Activated naive CD8-positive, alpha-beta T cell treated with anti-CD3 and anti-CD28 coated beads, Interleukin-2, amount 50 U/mL, for 16 hours (primary cell): ENCODE measurements at regions not wholly inside any gene's neighbourhood (a gene's known extent, or its start where the extent isn't known, plus 50 kb on each side); places are given as distances from the start of the nearest gene placed in this dataset.
"Not testable (repeated sequence)": the region's sequence is repeated elsewhere in the genome, so short reads cannot be mapped to it uniquely, and the experiment has no call there.

Experiments used
- DNase-seq: peaks from one replicate; pipeline ENCODE4 v3.0.0-alpha.2; 2020; ENCODE audit warnings: low read depth, low spot score

DNA sequence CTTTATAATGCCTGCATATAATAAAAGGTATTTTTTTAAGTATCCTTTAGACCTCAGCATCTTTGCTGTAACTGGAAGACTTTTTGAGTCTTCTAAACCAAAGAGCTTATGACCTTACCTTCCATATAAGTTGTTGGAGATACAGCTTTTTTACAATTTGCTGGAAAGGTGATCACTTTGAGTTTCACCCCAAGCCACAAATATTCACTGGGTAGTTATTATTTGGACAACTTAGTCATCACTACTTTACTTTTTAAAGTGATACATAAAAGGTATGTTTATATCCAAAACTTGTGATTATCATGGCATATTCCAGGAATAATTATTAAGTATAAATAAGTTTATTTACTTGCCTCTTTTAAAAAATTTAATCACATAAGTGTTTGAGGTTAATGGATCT lies 246.7 kb upstream of the NRIP1 start:
- no peak for DNase-seq

DNA sequence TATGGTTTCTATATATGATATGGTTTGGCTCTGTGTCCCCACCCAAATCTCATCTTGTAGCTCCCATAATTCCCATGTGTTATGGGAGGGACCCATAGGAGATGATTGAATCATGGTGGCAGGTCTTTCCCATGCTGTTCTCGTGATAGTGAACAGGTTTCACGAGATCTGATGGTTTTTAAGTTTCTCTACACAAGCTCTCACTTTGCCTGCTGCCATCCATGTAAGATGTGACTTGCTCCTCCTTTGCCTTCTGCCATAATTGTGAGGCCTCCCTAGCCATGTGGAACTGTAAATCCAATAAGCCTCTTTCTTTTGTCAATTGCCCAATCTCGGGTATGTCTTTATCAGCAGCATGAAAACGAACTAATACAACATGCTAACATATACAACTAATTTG lies 252.2 kb upstream of the NRIP1 start:
- DNase-seq: not testable (repeated sequence)

DNA sequence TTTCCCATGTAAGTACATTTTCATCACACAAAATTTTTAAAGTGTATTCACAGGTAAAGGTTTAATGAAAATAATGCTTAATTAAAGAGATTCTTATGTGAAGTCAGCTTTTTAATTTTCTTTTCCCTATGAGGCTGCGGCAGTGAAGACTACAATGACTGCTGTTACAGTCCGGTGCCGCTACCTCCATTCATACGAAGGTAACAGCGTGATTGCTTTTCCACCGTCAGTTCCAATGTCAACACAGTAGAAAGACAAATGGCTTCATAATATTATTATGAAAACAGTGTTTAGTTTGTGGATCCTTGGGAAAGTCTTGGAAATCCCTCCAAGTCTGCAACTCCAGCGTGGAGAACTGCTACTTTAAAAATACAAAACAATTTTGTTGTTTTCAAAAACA lies 254.9 kb upstream of the NRIP1 start:
- no peak for DNase-seq

DNA sequence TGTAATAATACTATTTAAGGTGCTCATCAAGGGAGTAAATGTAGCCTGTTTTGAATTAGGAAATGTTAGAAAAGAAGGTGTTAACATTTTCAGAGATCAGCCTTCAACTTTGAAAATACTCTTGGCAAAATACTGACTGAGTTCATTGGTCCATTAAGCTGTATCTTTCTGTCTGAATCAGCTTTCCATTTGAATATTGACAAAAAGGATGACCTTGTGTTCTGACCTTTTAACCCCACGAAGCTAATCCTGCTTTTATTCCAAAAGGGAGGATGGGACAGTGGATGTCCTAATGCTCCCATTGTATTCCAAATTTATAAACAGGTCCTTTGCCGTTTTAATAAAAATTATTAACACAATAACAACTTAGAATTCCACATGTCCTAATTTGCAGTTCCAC lies 259.7 kb upstream of the NRIP1 start:
- DNase-seq: no peak

DNA sequence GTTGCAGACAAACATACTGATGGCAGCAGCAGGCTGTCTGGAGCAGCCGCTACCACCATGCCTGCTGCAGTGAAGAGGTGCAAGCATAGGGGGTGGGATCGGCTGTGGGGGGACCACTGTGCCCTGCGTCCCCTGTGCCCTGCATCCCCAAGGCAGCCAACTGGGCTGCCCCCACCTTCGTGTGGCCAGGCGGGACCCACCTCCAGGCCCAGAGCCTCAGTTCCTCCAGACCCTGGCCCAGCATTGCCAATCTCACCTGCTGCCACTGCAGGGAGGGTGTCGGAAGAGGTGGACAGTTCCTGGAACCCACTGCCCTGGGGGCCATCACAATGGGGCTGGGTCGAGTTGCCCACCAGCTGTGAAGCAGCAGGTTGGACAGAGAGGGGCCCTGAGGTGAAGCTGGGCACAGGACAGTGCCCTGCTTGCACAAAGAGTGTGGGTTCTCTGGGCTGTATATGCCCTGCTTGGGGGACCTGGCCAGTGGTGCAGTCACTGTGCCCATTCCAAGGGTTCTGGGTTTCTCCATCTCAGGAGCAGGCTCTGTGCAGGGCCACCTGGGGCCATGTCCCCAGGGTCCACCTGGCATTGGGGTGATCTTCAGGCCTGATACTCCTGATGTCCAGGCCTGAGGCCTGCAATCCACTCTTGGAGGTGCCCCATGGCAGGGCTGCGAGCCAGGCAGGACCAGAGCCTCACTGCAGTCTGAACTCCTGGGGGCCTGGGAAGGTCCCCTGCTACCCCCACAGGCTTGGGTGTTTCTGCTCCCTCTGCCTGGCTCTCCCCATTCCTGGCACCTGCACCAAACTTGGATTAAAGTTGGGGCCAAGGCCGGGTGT lies 261.4 kb upstream of the NRIP1 start:
- DNase-seq: no peak

DNA sequence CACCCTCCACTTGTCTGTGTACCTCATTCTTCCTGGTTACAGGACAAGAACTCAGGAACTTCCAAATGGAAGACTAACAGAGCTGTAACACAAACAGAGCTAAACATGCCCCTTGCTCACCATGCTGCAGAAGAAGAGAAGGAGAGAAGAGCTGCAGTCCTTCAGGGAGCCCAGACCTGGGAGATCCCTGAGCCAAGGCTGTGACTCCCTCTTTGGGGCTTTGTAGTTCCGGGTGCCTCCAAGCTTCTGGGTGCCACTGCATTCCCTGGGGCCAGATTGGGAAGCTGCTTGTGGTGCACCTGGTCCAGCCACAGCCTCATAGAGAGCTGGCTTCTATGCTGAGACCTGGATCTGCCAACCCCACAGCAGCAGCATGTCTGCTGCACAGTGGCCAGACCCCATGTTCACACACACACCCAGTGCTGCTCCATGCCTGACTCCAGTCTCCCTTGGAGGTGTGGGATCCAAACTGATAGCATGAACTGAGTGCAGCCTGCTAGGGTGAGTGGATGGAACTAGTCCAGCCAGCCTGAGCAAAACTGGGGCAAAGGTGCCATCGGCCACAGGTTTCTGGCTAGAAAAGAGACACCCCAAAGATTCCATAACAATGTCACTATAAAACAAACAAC lies 263.0 kb upstream of the NRIP1 start:
- DNase-seq: no peak

DNA sequence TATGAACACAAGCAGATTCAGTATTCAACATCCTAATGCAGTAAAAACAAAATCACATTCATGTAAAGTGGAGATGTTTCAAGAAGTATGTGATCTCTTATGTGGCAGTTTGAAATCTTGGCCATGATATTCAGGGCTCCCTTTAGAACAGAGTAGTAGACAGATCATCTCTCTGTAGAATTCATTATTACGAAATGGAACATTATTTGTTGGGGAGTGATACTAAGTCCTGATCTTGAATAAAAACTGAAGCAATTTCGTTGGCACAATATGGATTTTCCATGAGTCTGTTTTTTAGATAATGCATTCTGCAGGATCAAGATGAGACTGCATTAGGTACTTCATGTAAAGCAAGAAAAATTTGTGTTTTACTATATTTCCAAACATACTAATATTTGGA lies 264.4 kb upstream of the NRIP1 start:
- no peak for DNase-seq

DNA sequence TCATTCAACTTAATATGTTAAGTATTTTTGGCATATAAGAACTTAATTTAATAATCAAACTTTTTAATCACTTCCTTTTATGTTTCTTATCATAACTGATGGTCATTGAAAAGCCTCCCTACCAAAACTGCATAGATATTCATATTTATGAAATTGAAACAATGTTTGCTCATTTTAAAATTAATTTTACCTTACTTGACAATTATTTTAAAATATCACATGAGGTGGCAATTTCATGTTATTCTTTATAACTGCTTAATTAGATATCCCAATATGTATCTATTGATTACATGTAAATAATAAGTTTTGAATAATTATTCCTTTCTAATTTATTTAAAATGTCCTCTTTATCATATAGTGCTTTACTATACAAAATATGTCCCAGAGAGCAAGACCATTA lies 266.1 kb upstream of the NRIP1 start:
- no peak for DNase-seq

DNA sequence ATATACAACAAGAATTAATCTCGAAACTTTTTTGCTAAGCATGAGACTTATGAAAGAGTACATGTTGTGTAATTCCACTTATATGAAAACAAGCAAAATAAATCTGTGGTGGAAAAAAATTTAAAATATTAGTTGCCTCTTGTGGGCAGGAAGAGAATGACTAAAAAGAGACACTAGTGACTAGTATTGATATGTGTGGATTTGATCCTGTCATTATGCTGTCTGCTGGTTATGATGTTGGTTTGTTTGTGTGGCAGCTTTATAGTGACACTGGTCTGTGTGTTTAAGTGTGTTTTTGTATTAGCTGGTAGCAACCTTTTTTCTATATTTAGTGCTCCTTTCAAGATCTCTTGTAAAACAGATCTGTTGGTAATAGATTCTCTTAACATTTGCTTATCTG lies 267.8 kb upstream of the NRIP1 start:
- DNase-seq: no peak

DNA sequence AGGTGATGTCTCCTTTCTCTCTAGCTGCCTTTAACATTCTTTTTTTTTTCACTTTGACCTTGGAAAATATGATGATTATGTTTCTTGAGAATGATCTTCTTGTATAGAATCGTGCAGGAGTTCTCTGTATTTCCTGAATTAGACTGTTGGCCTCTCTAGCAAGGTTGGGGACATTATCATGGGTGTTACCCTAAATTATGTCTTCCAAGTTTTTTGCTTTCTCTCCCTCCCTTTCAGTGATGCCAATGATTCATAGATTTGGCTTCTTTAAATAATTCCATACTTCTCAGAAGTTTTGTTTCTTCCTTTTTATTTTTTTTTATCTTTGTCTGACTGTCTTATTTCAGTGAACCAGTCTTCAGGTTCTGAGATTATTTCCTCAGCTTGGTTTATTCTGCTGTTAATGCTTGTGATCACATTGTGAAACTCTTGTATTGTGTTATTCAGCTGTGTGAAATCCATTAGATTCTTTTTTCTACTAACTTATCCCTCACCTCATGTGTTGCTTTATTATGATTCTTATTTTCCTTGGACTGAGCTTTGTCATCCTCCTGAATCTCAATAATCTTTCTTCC lies 268.4 kb upstream of the NRIP1 start:
- DNase-seq: no peak

DNA sequence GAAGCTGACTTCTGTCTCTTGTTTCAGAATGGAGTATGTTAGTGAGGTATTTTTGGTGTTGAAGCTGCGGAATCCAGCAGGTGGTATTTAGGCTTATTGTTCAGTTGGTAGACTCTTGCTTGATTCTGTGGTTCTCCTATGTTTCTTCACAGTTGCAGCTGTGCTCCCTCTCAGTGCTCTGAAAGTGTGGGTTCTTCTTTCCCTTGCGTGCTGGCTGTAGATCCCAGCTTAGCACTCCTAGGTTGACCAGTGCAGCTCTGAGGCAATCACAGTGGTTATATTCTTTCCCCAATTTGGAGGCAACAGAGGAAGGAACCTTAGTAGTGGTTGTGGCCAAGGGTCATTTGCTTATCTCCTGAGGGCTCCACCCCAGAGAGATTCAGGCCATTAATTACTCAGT lies 269.2 kb upstream of the NRIP1 start:
- DNase-seq: no peak

DNA sequence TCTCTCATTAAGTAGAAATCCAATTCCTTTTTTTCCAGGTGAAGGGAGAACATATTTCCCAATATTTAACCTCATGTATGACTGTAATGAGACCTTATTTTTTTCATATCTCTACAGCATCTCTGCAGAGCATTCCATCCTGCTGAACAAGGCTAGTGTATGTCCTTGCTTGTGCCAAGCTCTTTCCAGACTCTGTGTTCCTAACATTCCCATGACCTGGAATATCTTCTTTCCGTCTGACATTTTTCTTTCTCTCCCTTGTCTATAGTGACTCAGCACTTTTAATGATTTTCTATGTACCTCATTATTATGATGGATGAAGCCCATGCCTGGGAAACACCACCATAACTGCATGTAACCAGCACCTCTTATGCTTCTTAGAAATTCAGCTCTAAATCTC lies 278.3 kb upstream of the NRIP1 start:
- no peak for DNase-seq

DNA sequence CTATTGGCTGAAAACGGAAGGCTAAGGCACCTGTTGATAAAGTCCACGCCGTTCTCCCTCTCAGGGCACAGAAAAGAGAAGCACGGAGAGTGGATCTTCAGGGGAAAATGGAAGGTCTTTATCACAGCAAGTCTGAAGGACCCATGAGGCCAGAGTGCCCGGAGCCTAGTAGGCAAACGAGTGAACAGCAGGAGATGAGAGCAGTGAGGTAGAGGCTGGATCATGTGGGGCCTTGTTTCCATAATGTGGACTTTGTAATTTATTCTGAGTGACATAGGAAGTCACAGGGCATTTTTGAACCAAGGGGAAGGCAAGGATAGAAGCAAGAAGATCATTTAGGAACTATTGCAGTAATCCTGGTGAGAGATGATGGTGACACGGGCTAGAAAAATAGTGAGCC lies 287.2 kb upstream of the NRIP1 start:
- no peak for DNase-seq

DNA sequence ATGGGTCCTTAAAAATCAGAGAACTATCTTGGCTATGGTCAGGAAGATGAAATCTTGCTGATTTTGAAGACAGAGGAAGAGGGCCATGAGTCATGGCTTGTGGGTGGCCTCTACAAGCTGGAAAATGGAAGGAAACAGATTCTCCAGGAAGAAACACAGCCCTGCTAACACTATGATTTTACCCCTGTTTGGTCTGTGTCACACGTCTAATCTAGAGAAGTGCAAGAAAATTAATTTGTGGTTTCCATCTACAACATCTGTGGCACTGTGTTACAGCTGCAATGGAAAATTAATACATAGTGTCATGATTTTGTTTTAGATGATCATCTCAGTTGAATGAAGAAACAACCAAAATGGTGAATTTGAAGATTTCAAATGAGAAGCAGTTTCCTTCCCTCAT lies 288.7 kb upstream of the NRIP1 start:
- DNase-seq: no peak

DNA sequence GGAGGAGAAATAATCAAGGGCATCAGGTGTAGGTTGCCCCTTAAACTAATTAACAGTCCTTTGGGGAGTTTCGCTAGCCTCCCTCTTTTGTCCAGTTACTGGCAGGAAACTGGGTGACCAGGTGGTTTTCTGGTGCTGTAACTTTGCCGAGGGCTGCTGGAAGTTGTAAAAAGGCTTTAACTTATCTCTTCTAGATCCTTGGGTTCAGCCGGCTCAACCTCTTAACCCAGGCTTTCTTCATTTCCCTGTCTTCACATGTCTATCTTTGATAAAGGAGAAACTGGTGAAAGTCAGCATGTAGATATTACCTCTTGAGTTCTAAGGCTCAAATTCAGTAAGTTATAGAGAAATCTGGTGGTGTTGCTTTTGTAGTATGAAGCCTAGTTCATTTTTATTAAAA lies 289.7 kb upstream of the NRIP1 start:
- no peak for DNase-seq

DNA sequence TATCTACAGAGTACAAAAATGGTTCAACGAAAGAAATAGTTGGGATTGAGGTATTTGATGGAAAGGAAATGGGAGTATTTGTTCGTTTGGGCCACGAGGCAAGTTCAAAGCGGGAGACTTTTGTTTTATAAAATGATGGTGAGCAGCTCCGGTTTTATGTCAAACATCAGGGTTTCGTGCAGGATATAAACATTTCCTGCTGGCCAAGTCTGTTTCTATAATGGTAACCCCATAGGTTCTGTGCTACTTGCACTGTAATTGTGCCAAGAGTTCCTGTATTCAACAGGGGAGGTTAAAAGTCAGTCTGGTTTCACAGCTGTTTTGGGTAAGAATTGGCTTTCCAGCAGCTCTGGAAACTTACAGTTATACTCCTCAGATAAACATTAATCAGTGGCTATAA lies 290.3 kb upstream of the NRIP1 start:
- DNase-seq: no peak

DNA sequence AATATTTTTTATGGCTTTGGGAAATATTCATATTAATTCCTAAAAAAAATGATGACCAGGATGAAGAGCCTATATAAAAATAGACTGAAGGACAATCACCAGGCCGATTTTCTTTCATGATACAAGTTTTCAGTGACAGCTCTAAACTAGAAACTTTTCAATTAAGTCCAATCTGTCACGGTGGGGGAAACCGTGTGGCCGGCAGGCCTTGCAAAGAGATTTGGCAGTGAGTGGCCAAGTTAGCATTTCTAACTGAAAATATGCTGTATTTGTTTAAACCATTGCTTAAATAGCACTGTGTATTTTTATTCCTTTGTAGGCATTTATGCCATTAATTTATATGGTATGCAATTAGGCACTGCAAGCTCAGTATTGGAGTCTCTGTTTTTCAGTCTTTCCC lies 294.5 kb upstream of the NRIP1 start:
- DNase-seq: no peak

DNA sequence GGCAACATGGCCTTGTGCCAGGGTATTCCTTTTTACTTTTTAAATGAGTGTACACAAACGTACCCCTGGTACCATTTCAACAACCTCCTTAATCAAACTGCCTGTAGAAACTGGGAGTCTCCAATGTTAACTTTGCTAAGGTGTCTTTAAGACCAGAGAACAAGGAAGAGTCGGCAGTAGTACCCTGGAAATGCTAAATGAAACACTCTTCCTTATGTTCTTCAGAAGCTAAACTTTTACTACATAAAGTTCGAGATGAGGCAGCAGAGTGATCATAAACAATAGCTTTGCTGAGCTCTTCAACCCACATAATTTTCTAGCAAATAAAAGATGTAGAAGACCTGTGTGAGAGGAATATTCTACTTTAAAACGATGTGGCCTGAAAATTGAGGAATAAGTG lies 297.7 kb upstream of the NRIP1 start:
- no peak for DNase-seq

DNA sequence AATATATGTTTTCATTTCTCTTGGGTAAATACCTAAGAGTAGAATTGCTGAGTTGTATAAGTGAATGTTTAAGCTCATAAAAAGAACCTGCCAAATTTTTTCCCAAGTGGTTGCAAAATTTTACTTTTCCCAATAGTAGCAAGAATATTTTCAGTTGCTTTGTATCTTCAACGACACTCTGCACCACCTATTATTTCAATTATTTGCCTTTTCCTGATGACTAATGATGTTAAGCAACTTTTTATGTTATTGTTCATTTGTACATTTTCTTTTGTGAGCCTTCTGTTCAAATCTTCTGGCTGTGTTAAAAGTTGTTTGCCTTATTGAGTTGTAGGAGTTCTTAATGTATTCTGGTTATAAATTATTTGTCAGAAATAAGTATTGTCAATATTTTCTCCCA lies 299.1 kb upstream of the NRIP1 start:
- no peak for DNase-seq

DNA sequence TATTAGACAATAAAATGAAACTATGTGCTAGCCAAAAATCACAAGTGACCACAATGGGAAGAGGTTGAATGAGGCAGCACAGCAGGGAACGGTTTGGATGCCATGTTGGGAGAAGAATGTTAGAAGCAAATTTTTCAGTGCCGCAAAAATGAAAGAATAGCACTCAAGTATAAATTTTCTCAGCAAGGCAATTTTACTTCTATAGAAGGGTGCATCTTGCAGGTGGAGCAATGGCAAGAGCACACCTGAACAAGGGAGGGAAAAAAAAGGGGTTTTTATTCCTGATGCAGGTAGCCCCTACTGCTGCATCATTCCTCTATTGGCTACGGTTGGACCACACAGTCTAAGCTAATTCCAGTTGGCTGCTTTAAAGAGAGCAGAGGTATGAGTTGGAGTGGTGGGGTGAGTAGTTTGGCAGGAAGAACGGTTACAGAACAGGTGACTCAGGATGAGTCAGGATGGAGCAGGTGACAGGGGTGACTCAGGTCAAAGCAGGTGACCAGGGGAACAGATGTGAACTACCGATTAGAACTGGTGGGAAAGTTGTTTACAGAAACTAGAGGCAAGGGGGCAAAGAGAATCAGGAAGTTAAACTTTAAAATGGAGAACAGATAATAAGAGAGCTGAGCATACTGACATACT lies 301.1 kb upstream of the NRIP1 start:
- no peak for DNase-seq

DNA sequence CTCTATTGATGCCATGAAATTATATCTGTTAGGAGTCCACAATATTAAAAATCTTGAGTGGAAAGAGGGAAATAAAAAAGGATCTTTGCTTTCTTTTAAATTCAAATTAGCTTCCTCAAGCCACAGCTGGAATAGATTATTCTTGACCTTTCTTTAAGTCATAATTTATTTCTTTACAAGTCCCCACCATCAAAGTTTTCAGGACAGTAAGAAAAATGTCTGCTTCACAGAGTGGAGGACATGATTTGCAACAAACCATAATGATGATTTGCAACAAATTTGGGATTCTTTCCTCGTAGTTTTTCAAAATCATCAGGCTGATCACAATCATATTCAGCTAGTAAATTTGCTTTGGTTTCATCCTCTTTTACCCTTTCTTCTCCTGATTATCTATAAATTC lies 301.8 kb upstream of the NRIP1 start:
- no peak for DNase-seq

DNA sequence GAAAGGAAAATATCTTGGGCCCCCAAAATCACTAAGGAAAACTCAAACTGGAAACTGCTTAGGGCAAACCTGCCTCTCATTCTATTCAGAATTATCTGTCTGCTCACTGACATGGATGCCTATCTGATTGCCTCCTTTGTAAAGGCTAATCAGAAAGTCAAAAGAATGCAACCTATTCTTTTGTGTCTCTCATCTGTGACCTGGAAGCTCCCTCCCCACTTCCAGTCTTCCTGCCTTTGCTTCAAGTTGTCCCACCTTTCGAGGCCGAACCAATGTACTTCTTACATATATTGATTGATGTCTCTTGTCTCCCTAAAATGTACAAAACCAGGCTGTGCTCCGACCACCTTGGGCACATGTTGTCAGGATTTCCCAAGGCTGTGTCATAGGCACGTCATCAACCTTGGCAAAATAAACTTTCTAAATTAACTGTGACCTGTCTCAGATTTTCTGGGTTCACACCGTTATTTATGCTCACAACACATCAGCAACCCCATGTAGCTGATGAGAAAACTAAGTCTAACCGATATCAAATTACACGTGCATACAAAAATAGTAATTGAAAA lies 302.3 kb upstream of the NRIP1 start:
- DNase-seq: no peak
